Pancreas (tissue), 10 donors: ENCODE measurements at regions not wholly inside any gene's neighbourhood (a gene's known extent, or its start where the extent isn't known, plus 50 kb on each side); places are given as distances from the start of the nearest gene placed in this dataset.
"Not testable (repeated sequence)": the region's sequence is repeated elsewhere in the genome, so short reads cannot be mapped to it uniquely, and the experiment has no call there.

Source experiments
- ATAC-seq, 4 donors: fragments of 200-7000 bp; cut with Tn5 transposase; one replicate each; pipeline versions ENCODE4 v1.8.0 to v1.9.1; 2020; ENCODE audit warnings: mild to moderate bottlenecking in 4 of 4, moderate library complexity in 4 of 4
- DNase-seq, 6 donors: peaks; one replicate each; pipeline ENCODE4 v3.0.0-alpha.2; 2020
- FAIRE-seq: peaks from 2 replicates; lab custom pipeline; 2012; peaks lifted over from hg19 to GRCh38; lab: Jason Lieb, UNC
- H3K27ac ChIP-seq, 4 donors: fragments of 200-600 bp; sonication (generic); 1 replicate in 3 of 4; 2 replicates in 1 of 4; pipeline versions ENCODE4 v1.5.0 to v1.8.0; 2020
- H3K27me3 ChIP-seq, 4 donors: fragments of 200-600 bp; one replicate each; pipeline ENCODE4 v1.8.0; 2021
- H3K36me3 ChIP-seq, 3 donors: fragments of 200-600 bp; sonication (generic) in 1 of 3; one replicate each; pipeline versions ENCODE4 v1.5.0 to v1.8.0; 2020 to 2021
- H3K4me1 ChIP-seq, 3 donors: fragments of 200-600 bp; one replicate each; pipeline ENCODE4 v1.8.0; 2021
- H3K4me3 ChIP-seq, 4 donors: fragments of 200-600 bp; sonication (generic) in 2 of 4; one replicate each; pipeline versions ENCODE4 v1.5.0 to v1.8.0; 2020 to 2021
- H3K9me3 ChIP-seq, 4 donors: fragments of 200-600 bp; one replicate each; pipeline ENCODE4 v1.8.0; 2021
- WGBS, 2 donors: extraction: QIAGEN DNeasy Blood & Tissue Kit; methylation state at CpG; one replicate each; pipeline ENCODE4 v1.1.7; 2013; 5-methylcytosine and 5-hydroxymethylcytosine counted together
- intact Hi-C, 3 donors: fragments of 100-400 bp; cut with DNase I; formaldehyde crosslinking; loops; one replicate each; pipeline versions ENCODE4 v1.11.1 to v1.14.2; 2022
- TF ChIP-seq, protein P1 (sequence below), 4 donors: fragments of 200-600 bp; sonication (generic) in 3 of 4; IDR thresholded peaks; one replicate each; pipeline versions ENCODE4 v1.5.0 to v1.8.0; 2021; ENCODE audit warnings: antibody characterized with exemption in 4 of 4
- donor health status: healthy with polysubstance abuse.
- donor health status: DM: no; HTN: no; CAD: no; lungs with moderate emphysema.
- donor health status: DM: no; HTN: no; CAD: no.
- donor health status: control.
- donor health status: control.
- donor health status: Bipolar disorder and iron deficiency.
- donor health status: DM: yes; HTN: yes; CAD: no.
- donor health status: DM: no; HTN: no; CAD: no.
- donor health status: DM: no; HTN: no; CAD: no.
- donor health status: DM: yes; HTN: yes; CAD: no.

DNA sequence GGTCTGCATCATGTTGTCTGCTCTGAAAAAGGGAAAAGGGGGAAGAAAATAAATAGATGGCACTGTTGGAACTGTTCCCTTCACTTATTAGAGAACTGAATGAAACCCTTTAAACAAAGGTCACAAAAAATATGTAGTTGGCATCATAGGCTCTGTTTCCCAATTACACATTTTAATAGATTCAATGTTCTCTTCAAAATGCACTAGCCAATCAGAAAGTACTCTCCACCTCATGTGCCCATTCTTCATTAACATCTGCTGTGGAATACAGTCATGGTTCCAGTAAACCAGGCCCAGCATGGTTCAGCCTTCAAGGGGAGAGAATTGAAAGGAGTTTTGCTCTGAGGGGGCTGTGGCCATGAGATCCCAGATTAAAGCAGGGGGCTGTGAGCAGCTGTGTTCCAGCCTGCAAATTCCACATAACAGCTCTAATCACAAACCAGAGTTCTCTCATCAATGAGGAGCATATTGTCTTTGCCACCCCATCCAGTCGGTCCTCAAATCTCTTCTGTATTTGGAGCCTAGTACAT is 165.9 kb upstream of the CREB1 start:
- DNase-seq = no peak
- no peak for ATAC-seq
- 74 to 79% methylated on average over 1 of the region's 1 CpG for WGBS, 2 donors
- H3K27ac ChIP-seq = no peak overlapping the region
- TF ChIP-seq, protein P1, sequence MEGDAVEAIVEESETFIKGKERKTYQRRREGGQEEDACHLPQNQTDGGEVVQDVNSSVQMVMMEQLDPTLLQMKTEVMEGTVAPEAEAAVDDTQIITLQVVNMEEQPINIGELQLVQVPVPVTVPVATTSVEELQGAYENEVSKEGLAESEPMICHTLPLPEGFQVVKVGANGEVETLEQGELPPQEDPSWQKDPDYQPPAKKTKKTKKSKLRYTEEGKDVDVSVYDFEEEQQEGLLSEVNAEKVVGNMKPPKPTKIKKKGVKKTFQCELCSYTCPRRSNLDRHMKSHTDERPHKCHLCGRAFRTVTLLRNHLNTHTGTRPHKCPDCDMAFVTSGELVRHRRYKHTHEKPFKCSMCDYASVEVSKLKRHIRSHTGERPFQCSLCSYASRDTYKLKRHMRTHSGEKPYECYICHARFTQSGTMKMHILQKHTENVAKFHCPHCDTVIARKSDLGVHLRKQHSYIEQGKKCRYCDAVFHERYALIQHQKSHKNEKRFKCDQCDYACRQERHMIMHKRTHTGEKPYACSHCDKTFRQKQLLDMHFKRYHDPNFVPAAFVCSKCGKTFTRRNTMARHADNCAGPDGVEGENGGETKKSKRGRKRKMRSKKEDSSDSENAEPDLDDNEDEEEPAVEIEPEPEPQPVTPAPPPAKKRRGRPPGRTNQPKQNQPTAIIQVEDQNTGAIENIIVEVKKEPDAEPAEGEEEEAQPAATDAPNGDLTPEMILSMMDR (IDR thresholded peaks at IDR 0.05) = no peak
- no peak for FAIRE-seq
- no peak overlapping the region for H3K4me3 ChIP-seq
- intact Hi-C loops = no loop called here
- no peaks in the 10 kb centered on the region for H3K36me3 ChIP-seq
- no peaks in the 10 kb centered on the region for H3K9me3 ChIP-seq
- peaks cover 0 to 2% (median 0%) of the 10 kb centered on the region in 4 donors for H3K27me3 ChIP-seq
- H3K4me1 ChIP-seq = no peaks in the 10 kb centered on the region

DNA sequence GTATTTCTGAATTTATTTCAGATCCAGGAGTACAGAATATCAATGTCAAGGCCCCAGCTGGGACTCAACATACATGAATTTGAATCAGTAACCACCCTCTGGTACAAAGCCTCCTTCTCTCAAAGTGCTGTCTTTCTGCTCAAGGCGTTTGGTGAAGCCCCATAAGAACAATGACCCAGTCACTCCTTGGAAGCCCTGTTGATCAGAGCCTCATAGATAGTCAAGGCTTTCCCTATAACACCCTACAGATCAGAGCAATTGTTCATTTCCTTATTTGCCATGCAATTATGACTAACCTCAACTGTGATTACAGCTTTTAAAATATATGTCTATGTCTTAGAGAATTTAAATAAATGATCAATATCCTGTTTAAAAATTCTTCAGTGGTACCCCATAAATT is 159.1 kb upstream of the CREB1 start:
- no peak for ATAC-seq
- TF ChIP-seq, protein P1 (IDR thresholded peaks at IDR 0.05) = no peak
- DNase-seq = no peak
- FAIRE-seq = no peak
- no peaks in the 10 kb centered on the region for H3K36me3 ChIP-seq
- intact Hi-C loops = no loop called here
- no peak overlapping the region for H3K27ac ChIP-seq
- no peaks in the 10 kb centered on the region for H3K4me1 ChIP-seq
- WGBS, 2 donors = 29 to 37% methylated on average over 1 of the region's 1 CpG
- no peaks in the 10 kb centered on the region for H3K27me3 ChIP-seq
- H3K9me3 ChIP-seq = no peaks in the 10 kb centered on the region
- H3K4me3 ChIP-seq = no peak overlapping the region

DNA sequence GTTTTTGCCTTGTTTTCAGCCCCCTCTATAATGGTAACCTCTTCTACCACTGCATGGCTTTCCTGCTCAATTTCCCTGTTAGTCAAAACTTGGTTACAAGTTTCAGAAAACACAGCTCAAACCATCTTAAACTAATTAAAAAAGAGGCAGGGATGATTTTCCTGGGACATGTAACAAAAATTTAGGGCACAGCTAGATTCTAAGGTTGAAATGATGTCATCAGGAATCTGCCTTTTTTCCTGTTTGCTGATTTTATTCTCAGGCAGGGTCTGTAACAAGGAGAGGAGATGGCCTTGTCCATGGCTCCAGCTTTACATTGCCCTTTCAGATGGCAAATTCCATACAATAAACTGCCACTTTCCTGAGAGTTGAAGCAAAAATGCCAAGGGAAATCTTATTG is 157.9 kb upstream of the CREB1 start:
- ATAC-seq = no peak
- TF ChIP-seq, protein P1 (IDR thresholded peaks at IDR 0.05) = no peak
- no peak for FAIRE-seq

DNA sequence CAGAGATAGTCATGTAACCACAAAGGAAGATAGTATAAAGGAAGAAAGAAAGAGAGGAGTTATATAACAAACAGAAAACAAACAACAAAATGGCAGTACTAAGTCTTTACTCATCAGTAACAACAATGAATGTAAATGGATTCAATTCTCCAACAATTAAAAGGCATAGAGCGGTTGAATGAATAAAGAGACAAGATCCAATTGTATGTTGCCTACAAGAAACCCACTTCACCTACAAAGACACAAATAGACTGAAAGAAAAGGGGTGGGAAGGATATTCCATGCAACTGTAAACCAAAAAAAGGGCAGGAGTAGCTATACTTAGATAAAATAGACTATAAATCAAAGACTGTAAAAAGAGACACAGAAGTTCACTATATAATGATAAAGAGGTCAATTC is 157.3 kb upstream of the CREB1 start:
- Histone ChIP-seq H3K4me1 (no peaks in the 10 kb centered on the region), H3K36me3 (no peaks in the 10 kb centered on the region), H3K27me3 (no peaks in the 10 kb centered on the region), H3K9me3 (no peaks in the 10 kb centered on the region), H3K4me3 (no peak overlapping the region), H3K27ac (no peak overlapping the region)
- DNase-seq (no peak), ATAC-seq (no peak), FAIRE-seq (no peak)
- intact Hi-C loops = no loop called here
- TF ChIP-seq, protein P1 (IDR thresholded peaks at IDR 0.05) = no peak
- WGBS, 2 donors = 76 to 89% methylated on average over 1 of the region's 1 CpG

More for the DNA sequence above, 157.9 kb upstream of the CREB1 start:
- intact Hi-C loops = no loop called here
- Histone ChIP-seq H3K4me3 (no peak overlapping the region), H3K9me3 (no peaks in the 10 kb centered on the region), H3K27ac (no peak overlapping the region), H3K4me1 (no peaks in the 10 kb centered on the region), H3K27me3 (no peaks in the 10 kb centered on the region), H3K36me3 (no peaks in the 10 kb centered on the region)
- no peak for DNase-seq

DNA sequence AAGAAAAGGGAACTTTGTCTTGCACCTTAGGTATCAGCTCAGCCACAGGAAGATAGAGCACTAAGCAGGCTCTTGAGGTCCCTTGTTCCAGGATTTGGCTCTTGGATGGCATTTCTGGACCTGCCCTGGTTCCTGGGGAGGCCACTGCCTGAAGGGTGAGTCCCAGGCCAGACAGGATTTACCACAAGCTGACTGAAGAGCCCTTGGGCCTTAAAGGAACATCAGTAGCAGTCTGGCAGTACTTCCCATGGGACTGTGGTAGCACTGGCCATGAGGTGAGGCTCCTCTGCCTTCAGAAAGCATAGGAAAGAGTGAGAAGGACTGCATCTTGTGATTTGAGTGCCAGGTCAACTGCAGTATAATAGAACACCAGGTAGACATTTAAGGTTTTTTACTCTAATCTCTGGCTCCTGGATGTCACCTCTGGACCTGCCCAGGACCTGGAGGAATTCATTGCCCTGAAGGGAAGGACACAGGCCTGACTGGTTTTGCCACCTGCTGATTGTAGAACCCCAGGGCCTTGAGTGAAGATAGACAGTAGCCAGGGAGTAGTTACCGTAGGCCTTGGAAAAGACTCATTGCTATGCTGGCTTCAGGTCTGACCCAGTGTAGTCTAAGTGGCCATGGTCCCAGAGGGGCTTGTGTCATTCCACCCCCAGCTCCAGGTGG is 154.4 kb upstream of the CREB1 start:
- Histone ChIP-seq H3K27ac (no peak overlapping the region), H3K4me3 (no peak overlapping the region), H3K27me3 (no peaks in the 10 kb centered on the region), H3K4me1 (no peaks in the 10 kb centered on the region), H3K36me3 (no peaks in the 10 kb centered on the region), H3K9me3 (no peaks in the 10 kb centered on the region)
- DNase-seq (no peak), FAIRE-seq (no peak), ATAC-seq (no peak)
- intact Hi-C loops = no loop called here
- TF ChIP-seq, protein P1 (IDR thresholded peaks at IDR 0.05) = no peak
- whole genome bisulfite sequencing, 2 donors = 67% methylated on average over 1 of the region's 1 CpG

DNA sequence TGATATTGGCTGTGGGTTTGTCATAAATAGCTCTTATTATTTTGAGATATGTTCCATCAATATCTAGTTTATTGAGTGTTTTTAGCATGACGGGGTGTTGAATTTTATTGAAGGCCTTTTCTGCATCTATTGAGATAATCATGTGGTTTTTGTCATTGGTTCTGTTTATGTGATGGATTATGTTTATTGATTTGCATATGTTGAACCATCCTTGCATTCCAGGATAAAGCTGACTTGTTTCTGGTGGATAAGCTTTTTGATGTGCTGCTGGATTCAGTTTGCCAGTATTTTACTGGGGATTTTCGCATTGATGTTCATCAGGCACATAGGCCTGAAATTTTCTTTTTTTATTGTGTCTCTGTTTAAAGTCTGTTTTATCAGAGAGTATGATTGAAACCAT is 151.1 kb upstream of the CREB1 start:
- intact Hi-C loops, H3K9me3 ChIP-seq, H3K4me1 ChIP-seq, ATAC-seq, H3K4me3 ChIP-seq, DNase-seq, H3K27ac ChIP-seq, H3K36me3 ChIP-seq, FAIRE-seq, H3K27me3 ChIP-seq: not testable (repeated sequence)
- 57 to 70% methylated on average over 2 of the region's 2 CpGs for WGBS, 2 donors
